GM23338 (cell line): ENCODE measurements at regions not wholly inside any gene's neighbourhood (a gene's known extent, or its start where the extent isn't known, plus 50 kb on each side); places are given as distances from the start of the nearest gene placed in this dataset.

Experiments
- CREB1 ChIP-seq: fragments of 250-450 bp; sonication (Bioruptor Pico); IDR thresholded peaks from 2 replicates; pipeline ENCODE4 v1.5.0; 2020; ENCODE audit warnings: low read depth, mild to moderate bottlenecking, moderate library complexity
- ETS1 ChIP-seq: IDR thresholded peaks from 2 replicates; pipeline ENCODE4 v1.6.1; 2016; ENCODE audit warnings: antibody characterized with exemption
- EZH2phosphoT487 ChIP-seq: fragments of 200-600 bp; sonication (generic); IDR thresholded peaks from one replicate; pipeline ENCODE4 v1.8.1; 2018; ENCODE audit warnings: antibody characterized with exemption; ENCODE audit not compliant: unreplicated experiment
- JUNB ChIP-seq: IDR thresholded peaks from one replicate; pipeline ENCODE4 v1.6.1; 2016; ENCODE audit warnings: antibody characterized with exemption; ENCODE audit not compliant: unreplicated experiment
- NANOG ChIP-seq: IDR thresholded peaks from 2 replicates; pipeline ENCODE4 v1.6.1; 2016; ENCODE audit warnings: antibody characterized with exemption, borderline replicate concordance
- POLR2AphosphoS5 ChIP-seq: IDR thresholded peaks from 2 replicates; pipeline ENCODE4 v1.6.1; 2016; ENCODE audit warnings: antibody characterized with exemption, low read depth
- REST ChIP-seq: IDR thresholded peaks from one replicate; pipeline ENCODE4 v1.6.1; 2018; ENCODE audit warnings: antibody characterized with exemption; ENCODE audit not compliant: unreplicated experiment
- STAT1 ChIP-seq: IDR thresholded peaks from one replicate; pipeline ENCODE4 v1.6.1; 2016; ENCODE audit warnings: antibody characterized with exemption; ENCODE audit not compliant: unreplicated experiment
- ZNF114 ChIP-seq: fragments of 250-450 bp; sonication (Bioruptor Pico); IDR thresholded peaks from 2 replicates; pipeline ENCODE4 v1.5.0; 2020; ENCODE audit warnings: mild to moderate bottlenecking, moderate library complexity
- ZNF331 ChIP-seq: fragments of 250-450 bp; sonication (Bioruptor Pico); IDR thresholded peaks from 2 replicates; pipeline ENCODE4 v1.5.0; 2020; ENCODE audit warnings: low read depth, mild to moderate bottlenecking, moderate library complexity
- ZNF462 ChIP-seq: fragments of 250-450 bp; sonication (Bioruptor Pico); IDR thresholded peaks from 2 replicates; pipeline ENCODE4 v1.5.0; 2020; ENCODE audit warnings: mild to moderate bottlenecking, moderate library complexity

DNA sequence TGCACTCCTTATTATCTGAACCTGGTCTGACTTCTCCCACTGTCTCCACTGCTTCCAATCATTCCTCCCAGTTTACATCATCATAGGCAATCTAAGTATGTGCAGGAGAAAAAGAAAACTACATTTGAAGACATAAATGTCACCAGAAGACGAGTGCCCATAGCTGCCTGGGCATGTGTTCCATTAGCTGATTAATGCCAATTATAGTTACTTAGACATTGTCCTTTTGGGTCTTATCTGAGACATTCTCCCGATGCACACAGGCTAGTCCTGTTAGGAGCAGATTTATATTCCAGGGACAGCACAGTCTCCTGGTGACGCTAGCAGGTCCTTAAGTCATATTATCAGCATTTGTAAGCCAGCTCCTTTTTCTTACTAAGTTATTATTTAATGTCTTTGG is 52.6 kb upstream of the PTGFRN start (continued):
- TF ChIP-seq ZNF462, result no peak
- TF ChIP-seq ZNF114 (CRISPR knock-in tag), result no peak
- TF ChIP-seq ZNF331 (CRISPR knock-in tag), result no peak
- TF ChIP-seq NANOG, result no peak
- TF ChIP-seq POLR2AphosphoS5, result no peak
- no peak for TF ChIP-seq REST
- TF ChIP-seq EZH2phosphoT487, result no peak
- TF ChIP-seq CREB1, result no peak
- TF ChIP-seq ETS1, result no peak
- no peak for TF ChIP-seq JUNB
- no peak for TF ChIP-seq STAT1
